ENCODE measurements at regions not wholly inside any gene's neighbourhood (a gene's known extent, or its start where the extent isn't known, plus 50 kb on each side); places are given as distances from the start of the nearest gene placed in this dataset.
A peak's percentile ranks its signal among the peaks of the same experiment; 100 is the strongest.

GRCh38 chr2:16115881-16116830, 175.8 kb downstream of the MYCN start:
- DNase-seq (ENCODE audit: low read depth in 1 of 2, low spot score in 2 of 2), result no peak
- H3K9me3 ChIP-seq (ENCODE audit: insufficient read depth in 2 of 2, low read depth in 1 of 2, low read length in 1 of 2), result peaks cover under 1% of the 10 kb centered on the region in 2 experiments; a peak in 2 of 4 replicates
- WGBS, 2 experiments (ENCODE audit: extremely low coverage in 1 of 2, insufficient coverage in 1 of 2, insufficient read length in 1 of 2, insufficient replicate concordance in 2 of 2, low coverage in 1 of 2, low lambda C conversion rate in 2 of 2, missing lambda C conversion rate in 1 of 2), result 83% methylated on average over 7 of the region's 7 CpGs; no CpG with 5 or more reads in 1 of the 2 experiments
- H3K18ac ChIP-seq (ENCODE audit: extremely low read depth, low read length), result no peak overlapping the region
- H2AK5ac ChIP-seq (ENCODE audit: low read depth, low read length), result no peak overlapping the region
- H4K5ac ChIP-seq (ENCODE audit: insufficient read length, low read depth, low read length), result no peak overlapping the region
- H2BK15ac ChIP-seq (ENCODE audit: low read length), result no peak overlapping the region
- no peak overlapping the region; the same call in 1 of the 2 replicates for H2BK5ac ChIP-seq (ENCODE audit: low read depth, low read length)
- H3K4me1 ChIP-seq (replicated peaks in 1 of 4; ENCODE audit: control insufficient read depth in 3 of 4, insufficient read depth in 4 of 4, low read length in 3 of 4), result peaks cover 0 to 6% (median 4%) of the 10 kb centered on the region in 4 experiments; a peak in 6 of 7 replicates
- no peak overlapping the region for H3K23ac ChIP-seq (ENCODE audit: insufficient read length)
- no peak for FAIRE-seq
- no peaks in the 10 kb centered on the region; a peak in 1 of 7 replicates for H3K27me3 ChIP-seq (replicated peaks in 1 of 4; ENCODE audit: control insufficient read depth in 3 of 4, extremely low read depth in 1 of 4, insufficient read depth in 3 of 4, low read length in 3 of 4)
- H3K79me1 ChIP-seq (ENCODE audit: low read depth, low read length), result no peaks in the 10 kb centered on the region
- no peaks in the 10 kb centered on the region for H3K79me2 ChIP-seq (ENCODE audit: control insufficient read depth in 1 of 2, insufficient read depth in 2 of 2, low read length in 2 of 2)
- H2BK12ac ChIP-seq (ENCODE audit: low read depth, low read length), result peak overlapping the region; percentile 62; the same call in 1 of the 2 replicates
- ChIA-PET CTCF (ENCODE audit: partially characterized antibody) (interaction anchor here (0.7 to 1.0 kb wide), 3 partner anchors 11 to 211 kb away, joined by 3 read pairs; no protein-coding TSS in a partner anchor), POLR2A (ENCODE audit: partially characterized antibody) (interaction anchor here (1.7 kb wide), 1 partner anchor 10 kb away, joined by 13 read pairs; no protein-coding TSS in a partner anchor)
- H3K9ac ChIP-seq (replicated peaks in 1 of 4; ENCODE audit: extremely low read depth in 1 of 4, low read depth in 3 of 4, low read length in 3 of 4), result no peak overlapping the region
- H4K8ac ChIP-seq (ENCODE audit: extremely low read depth, insufficient read depth, low read length), result no peak overlapping the region
- no peak overlapping the region for H3K14ac ChIP-seq (ENCODE audit: insufficient read length)
- no peaks in the 10 kb centered on the region for H3K36me3 ChIP-seq (ENCODE audit: control insufficient read depth in 2 of 4, insufficient read depth in 4 of 4, low read length in 3 of 4)
- H2AFZ ChIP-seq (ENCODE audit: low read length), result no peak overlapping the region
- no peak overlapping the region for H3K4me3 ChIP-seq (ENCODE audit: extremely low read depth in 1 of 4, insufficient read depth in 2 of 4, low read depth in 3 of 4, low read length in 4 of 4)
- H3K4ac ChIP-seq (replicated peaks; ENCODE audit: insufficient read length, low read depth, low read length), result no peak overlapping the region
- peaks cover 0 to 7% of the 10 kb centered on the region in 2 experiments for H4K20me1 ChIP-seq (replicated peaks in 1 of 2; ENCODE audit: control insufficient read depth in 1 of 2, insufficient read depth in 2 of 2, low read length in 2 of 2)
- no peak overlapping the region for H2BK120ac ChIP-seq (replicated peaks; ENCODE audit: low read depth, low read length)
- H3K4me2 ChIP-seq (ENCODE audit: insufficient read depth in 1 of 2, low read depth in 2 of 2, low read length in 2 of 2), result no peak overlapping the region
- H2BK20ac ChIP-seq (ENCODE audit: low read length), result no peak overlapping the region
- peaks cover 11% of the 10 kb centered on the region for H3K23me2 ChIP-seq (ENCODE audit: low read depth, low read length)
- TF ChIP-seq FOSL1 (IDR thresholded peaks at IDR 0.05; ENCODE audit: insufficient read depth, low read depth, low read length), result no peak
- TF ChIP-seq CBX8 (IDR thresholded peaks at IDR 0.05; ENCODE audit: borderline replicate concordance, low read depth, low read length), result no peak
- no peak for TF ChIP-seq ASH2L (IDR thresholded peaks at IDR 0.05; ENCODE audit: low read length)
- no peak for TF ChIP-seq RBBP5 (IDR thresholded peaks at IDR 0.05; ENCODE audit: borderline replicate concordance, low read depth, low read length)
- TF ChIP-seq SIRT6 (IDR thresholded peaks at IDR 0.05; ENCODE audit: low read length), result no peak
- no peak overlapping the region for H4K91ac ChIP-seq (replicated peaks; ENCODE audit: insufficient read length, low read length)
- no peak overlapping the region for H3K56ac ChIP-seq (replicated peaks; ENCODE audit: insufficient read length, low read depth, low read length)
- H3K27ac ChIP-seq (ENCODE audit: low read depth, low read length), result no peak overlapping the region

All from H1 (cell line).